CMK (cell line): ENCODE measurements at regions not wholly inside any gene's neighbourhood (a gene's known extent, or its start where the extent isn't known, plus 50 kb on each side); places are given as distances from the start of the nearest gene placed in this dataset.
A peak's percentile ranks its signal among the peaks of the same experiment; 100 is the strongest.

Experiments used
- DNase-seq: peaks from one replicate; pipeline ENCODE4 v3.0.0-alpha.2; 2010; ENCODE audit warnings: low read depth

DNA sequence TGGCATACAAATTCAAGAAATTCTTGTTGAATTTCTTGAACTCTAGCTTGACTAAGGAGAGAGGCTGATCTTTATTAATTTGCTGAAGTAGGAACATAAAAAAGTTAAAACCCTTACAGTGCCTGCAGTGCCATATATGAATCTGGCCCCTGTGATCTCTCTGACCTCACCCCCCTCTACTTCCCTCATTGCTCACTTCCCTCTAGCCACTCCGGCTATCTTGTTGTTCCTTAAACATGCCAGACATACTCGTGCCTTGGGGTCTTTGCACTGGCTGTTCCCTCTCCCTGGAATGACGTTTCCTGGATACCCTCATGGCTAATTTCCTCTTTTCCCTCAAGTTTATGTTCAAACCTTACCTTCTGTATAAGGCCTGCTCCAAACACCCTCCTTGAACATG lies 246.3 kb upstream of the SIX2 start:
- DNase-seq, result no peak

DNA sequence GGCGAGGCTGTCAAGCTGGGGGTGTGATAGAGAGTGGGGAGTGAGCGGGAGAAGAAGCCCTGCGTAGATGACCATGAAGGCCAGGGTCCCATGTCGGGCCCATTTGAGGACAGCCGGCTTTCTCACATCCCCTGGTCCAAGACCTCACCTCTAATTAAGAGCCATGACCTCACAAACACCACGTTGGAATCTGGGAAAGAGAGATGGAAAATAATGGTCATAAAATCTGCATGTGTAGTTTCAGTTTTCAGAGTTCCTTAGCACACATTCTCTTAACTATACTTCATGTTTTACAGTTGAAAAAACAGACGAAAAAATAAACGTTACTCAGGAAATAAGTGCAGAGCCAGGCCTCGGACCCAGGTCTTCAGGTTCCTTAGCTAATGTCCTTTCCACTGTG lies 244.8 kb upstream of the SIX2 start:
- DNase-seq, result no peak

DNA sequence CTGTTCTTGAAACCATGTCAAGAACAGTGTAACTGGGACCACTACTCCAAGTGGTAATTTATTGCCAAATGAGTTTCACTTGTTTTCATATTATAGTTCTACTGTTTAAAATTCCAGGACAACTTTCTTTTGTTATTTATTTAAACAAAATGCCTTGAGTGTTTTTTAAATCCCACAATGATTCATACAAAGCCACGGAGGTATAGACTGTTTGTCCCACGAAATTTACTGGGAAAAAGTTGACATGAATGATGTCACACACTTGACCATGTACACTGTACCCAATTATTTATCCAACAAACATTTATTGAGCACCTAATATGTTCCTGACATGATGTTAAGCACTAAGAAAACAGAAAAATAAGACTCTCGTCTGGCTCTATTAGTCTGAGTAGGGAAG lies 243.9 kb upstream of the SIX2 start:
- DNase-seq, result no peak

DNA sequence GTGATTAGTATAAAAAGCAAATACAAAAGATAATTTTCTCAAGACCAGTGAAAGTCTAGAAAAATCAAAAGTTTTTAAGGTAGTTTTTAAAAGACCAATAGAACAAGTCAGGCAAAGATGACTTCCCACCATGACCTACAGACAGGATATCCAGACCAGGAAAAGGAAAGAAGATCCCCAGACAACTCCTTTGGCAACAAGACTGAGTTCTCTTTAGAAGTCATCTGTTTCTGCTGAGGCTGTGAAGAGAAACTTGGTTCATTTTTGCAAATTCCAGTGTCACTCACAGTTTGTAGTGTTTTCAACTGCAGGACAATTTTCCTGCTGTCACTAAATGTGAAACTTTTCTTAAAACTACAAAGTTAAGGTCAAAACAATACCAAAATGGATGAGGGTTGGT lies 240.9 kb upstream of the SIX2 start:
- no peak for DNase-seq

DNA sequence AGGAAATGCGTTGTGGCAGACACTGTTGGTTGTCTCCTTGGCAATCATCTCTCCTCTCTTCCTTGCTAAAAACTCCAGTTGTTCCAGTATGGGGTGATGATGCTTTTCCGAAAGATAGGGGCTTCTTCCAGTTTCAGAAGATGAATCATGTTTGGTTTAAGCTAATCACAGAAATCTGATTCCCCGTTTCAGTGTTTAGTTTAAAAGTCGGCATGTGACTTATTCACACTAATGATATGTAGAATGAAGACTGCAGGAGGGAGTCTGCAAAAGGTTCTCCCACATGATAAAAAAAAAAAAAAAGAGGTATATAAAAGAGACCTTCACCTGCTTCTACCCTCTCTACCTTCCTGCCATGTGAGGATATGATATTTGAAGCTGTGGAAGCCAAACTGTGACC lies 239.0 kb upstream of the SIX2 start:
- no peak for DNase-seq

DNA sequence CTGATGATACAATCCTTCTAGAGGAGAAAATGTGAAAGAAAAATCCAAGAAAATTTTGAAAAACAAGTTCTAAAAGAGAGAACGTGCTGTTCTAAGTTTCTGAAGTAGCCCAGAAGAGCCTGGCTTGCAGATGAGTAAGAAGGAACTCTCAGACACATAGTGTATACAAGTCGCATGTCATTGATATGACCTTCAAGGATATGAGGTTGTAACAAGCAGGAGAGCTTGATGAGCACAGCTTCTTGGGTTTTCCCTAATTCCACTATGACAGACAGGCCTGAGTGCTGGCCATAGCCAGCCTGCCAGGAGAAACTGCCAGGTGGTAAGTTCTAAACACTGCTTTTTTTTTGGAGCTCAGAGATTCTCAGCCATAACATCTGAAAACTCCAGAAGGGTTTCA lies 235.7 kb upstream of the SIX2 start:
- no peak for DNase-seq

DNA sequence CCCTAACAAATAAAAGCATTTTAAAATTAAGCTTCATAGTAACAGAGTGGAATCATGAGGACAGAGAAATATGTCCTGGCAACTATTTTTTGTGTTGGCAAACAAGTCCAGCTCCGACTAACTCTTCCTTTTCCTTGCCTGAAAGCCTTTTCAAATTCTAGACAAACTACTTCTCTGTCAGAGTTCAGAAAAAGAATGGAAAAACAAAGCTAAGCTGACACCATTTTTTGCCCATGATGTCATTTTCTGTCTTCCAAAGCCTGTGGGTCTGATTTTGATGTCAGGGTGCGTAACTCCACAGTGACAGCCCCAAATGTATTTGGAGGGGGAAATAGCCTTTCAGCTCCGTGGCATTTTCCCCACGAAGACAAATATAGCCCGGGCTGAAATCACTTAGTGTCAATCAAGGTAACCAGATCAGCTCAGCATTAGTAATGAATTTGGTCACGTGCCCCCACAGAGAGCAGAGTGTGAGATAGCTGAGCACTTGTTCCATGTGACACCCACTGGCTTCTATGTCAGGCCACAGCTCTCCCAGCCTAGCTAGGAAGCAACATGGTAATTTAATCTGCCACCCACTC lies 233.0 kb upstream of the SIX2 start:
- DNase-seq, result no peak

DNA sequence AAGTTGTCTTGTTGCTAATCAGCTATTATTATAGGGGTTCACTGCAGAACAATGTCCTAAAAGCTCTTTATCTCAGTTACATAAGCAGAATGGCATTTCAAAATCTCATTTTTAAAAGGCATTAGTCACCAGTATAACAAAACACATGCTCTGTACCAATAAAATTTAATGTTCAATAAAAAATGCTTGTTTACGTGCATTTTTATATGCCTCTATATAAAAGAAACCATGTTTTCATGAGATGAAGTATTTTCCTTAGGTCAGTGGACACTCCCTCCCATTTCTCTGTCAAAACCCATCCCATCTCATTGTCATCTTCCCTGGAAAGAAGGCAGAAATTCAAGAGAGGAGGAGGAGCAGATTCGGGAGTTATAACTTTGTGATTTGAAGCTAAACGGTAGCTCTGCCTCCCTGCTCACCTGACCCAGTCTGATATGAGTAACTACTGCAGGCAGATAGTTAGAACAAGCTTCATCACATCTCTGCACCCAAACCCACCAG lies 231.9 kb upstream of the SIX2 start:
- DNase-seq, result no peak

DNA sequence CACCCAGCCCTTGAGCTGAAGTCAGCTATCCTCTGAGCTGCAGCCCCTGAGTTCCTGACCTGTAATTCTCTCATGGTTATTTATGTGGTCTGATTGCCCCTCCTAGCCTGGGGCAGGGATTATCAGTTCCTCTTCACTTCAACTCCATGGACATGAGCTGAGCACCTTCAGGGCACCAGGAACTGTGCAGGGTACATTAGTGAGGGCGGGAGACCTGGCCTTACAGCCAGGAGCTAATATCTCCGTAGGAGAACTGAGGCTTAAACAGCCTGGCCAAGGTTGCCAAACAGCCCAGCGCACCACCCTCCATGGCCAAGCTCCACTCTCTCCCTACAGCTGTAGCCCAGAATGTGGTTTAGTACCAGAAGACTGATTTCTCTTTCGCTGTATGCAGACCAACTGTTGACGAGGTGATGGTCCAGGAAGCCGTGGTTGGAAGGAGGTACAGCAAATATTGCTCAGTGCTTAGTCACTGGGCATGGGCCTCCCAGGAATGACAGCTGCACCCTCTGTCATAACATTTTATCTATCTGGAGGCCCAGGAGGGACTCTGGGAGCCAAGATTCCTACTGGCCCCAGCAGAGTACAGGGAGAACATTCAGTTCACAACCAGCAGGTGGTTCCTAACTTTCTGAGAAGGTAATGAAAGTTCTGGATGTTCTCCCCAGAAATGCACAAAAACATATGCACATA lies 228.7 kb upstream of the SIX2 start:
- DNase-seq, result peak; percentile 35

DNA sequence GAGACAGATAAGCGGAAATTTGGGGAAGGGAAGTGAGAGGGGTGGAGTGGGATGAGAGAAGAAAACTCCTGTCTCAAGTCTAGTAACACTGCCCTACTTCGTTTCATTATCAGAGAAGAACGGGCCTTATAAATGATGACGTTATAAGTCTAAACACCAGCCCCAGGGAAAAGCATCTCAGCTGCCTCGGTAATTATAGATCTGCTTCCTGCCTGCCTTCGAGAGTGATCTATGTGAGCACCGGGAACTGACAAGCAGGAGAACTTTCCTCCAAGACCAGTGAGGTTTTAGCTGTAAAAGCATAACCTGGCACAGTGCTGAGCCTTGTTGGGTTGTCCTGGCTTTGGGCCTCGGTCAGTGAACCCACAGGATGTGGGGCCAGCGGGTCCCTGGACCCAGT lies 227.9 kb upstream of the SIX2 start:
- DNase-seq, result no peak

DNA sequence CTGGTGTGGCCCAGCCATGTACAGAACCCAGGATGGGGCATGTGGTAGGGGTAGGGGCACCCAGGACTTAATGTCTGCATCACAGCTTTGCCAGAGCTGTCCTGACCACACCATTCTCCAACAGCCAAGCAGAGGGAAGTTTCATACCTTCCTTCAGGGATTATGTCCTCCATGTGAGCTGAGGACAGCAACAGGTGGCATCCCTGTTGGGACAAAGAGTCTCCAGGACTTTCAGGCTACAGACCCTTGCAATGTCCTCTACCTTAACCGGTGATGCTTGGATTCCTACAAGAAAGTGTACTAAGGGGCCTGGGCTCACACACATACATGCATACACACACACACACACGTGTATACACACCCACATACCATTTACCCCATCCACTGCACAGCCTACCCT lies 227.0 kb upstream of the SIX2 start:
- DNase-seq, result no peak

DNA sequence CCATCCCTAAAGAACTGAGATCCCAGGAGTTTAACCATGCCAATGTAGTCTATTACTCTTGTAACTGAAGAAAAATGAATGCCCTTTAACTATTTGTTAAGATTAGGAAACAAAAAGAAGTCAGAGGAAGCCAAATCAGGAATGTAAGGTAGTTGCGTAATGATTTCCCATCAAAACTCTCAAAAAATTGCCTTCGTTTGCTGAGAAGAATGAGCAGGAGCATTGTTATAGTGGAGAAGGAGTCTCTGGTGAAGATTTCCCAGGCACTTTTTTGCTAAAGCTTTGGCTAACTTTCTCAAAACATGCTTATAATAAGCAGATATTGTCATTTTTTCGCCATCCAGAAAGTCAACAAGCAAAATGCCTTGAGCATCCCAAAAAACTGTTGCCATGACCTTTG lies 224.0 kb upstream of the SIX2 start:
- no peak for DNase-seq

DNA sequence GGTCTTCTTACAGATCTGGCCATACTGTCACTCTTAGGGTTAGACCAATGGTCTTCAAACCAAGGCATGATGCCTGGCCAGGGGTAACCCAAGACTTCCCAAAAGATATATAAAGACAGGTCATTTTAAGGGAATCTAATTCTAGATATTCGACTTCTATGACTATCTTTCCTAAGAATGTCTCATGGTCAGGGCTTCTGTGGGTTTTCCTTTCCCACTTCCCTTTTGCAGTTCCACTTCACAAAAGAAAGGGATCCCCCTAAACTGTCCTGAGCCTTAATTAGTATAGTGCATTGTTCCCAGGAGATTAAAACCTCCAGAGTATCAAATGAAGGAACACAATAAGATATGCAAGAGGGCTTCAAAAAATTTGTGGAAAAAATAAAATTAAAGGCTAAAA lies 223.6 kb upstream of the SIX2 start:
- DNase-seq, result no peak

DNA sequence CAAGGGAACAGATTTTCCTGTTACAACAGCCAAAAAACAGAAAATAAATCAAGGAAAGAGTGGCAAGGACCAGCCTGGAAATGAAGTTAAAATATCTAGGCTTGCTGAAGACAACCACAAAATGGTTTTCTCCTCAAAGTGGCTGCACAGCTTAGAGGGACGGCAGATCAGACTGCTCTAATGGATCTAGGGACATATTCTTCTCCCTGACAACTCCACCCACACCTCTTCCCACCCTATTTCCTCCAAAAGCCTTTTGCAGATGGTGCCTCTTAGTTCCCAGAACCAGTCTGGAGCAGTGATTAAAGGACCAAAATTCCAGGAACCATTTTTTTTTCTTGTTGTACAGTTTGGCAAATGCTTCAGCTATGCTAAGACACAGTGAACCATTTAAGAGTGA lies 220.2 kb upstream of the SIX2 start:
- no peak for DNase-seq

DNA sequence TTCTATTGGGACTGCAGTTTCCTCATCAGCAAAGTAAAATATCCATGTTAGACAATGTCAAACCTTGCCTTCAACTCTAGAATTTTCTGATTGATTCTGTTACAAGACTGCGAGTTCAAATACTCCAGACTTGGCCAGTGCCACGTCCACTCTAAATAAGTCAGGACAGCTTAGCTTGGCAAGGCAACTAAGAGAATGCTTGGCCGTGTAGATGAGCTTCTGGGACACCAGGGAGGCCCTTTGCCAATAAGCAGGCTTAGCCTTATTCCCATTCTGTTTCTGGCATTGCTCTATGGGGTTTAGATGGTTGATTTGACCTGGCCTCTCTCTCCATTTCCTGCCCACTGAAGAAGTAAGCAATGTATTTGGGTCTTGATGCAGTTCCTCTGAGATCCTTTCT lies 218.1 kb upstream of the SIX2 start:
- no peak for DNase-seq

DNA sequence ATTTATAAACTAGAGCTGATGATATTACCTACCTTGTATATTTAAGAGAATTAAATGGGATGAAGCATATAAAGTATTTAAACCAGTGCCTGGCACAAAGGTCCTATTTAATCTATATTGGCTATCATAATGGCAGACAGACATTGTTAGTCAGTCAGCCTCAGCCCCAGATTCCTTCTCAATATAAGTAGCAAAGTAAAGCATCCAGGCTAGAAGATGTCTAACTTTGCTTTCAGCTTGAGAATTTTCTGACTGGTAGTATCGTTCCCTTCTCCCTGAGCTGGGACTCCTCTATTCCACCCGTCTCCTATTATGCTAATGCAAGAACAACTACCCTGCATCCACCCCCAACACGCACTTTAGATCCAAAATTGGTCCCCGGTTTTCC lies 215.7 kb upstream of the SIX2 start:
- DNase-seq, result no peak

DNA sequence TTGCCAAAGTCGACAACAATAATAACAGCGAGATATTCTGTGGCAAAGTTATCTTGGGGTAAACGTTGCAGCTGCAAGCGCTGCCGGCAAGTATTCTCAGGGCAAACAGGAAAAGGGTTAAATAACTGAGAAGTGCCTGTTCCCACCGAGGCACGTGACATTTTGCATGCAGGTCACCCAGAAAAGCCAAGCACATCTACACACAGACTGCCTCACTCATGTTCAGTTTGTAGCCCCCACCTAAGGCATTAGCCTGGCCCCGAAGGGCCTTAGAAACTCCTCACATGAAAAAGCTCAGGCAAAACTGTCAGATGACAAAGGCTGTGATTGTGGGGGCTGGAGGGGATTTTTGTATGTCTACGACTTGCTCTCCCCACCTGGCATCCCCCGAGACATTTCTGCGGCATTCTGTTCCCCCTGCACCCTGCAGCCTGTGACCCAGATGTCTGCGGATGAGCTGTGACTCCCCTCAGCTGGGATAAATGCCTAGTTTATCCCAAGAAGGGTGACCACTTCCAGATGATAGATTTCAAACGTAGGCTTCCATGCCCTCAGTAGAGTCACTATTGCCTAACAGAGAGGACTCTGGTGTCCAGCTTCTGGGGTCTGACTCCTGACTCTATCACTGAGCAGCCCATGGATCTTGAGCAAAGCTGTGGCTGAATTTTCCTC lies 215.2 kb upstream of the SIX2 start:
- DNase-seq, result no peak

DNA sequence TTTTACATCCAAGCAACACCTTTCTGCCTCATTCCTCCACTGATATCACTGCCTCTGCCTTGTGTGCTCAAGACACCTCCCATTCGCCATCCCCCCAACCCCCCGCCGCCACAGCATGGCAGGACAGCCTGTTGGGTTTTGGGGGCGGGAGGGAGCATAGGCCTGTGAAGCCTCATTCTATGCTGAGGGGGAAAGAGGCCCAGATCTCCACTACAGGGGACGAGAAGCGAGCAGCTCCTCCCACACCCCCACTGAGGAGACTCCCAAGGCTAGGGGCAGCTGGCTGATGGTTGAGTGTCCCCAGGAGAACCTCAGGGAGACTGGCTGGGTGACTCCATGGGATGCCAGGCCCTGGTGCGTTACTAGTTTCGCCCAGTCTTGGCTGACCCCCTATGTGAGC lies 214.3 kb upstream of the SIX2 start:
- no peak for DNase-seq

DNA sequence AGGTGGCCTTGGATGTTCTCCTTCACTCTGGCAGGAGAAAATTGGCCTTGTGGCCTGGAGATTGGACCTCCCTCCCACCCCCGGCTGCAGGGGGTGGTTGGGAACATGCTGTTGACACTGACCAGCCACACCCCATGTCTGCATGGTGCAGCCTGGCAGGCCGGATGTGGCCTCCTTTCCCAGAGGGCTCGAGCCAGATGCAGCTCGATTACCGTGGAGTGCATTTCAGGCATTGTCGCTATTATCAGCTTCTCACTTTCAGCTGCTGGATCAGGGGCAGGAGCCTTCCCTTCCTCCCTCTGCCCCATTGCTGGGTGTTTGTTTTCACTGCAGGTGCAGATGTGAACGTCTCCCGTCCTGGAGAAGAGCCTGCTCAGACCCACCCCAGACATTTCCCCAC lies 211.0 kb upstream of the SIX2 start:
- DNase-seq, result peak; percentile 83

DNA sequence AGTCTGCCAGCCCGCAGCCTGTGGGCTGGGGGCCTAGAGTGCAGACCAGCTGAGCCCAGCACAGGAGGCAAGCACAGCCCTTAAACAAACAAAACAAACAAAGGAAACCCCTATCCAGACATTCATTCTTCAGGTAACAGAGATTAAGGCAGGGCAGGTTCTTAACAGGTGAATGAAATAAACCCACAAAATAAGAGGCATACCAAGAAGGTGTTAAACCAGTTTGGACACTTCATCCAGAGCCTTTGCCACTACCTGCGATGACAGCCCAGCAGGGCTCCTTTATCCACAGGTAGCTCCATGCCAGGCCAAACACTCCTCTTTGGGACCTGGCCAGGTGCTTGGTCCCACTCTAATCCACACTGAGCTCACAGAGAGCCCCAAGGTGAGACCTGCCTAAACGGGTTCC lies 209.7 kb upstream of the SIX2 start:
- no peak for DNase-seq

DNA sequence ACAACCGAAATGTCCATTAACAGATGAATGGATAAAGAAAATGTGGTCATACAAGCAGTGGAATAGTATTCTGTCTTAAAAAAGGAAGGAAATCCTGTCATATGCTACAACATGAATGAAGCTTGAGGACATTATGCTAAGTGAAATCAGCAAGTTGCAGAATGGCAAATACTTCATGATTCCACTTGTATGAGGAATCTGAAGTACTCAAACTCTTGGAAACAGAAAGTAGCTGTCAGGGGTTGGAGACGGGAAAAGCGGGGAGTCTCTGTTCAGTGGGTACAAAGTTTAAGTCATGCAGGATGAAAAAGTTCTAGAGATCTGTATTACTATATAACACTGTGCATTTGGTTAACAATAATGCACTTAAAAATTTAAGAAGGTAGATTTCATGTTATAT lies 209.0 kb upstream of the SIX2 start:
- no peak for DNase-seq

DNA sequence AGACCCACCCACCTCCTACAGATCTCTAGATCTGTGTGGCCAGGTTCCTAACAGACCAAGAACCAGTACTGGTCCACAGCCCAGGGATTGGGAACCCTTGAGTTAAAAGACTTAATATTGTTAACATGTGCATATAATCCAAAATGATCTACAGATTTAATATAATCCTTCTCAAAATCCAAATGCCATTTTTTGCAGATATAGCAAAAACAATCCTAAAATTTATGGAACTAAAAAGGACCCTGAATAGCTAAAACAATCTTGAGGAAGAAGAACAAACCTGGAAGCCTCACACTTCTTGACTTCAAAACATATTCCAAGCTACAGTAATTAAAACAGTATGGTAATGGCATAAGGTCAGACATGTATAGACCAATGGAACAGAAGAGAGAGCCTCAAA lies 206.9 kb upstream of the SIX2 start:
- DNase-seq, result no peak

DNA sequence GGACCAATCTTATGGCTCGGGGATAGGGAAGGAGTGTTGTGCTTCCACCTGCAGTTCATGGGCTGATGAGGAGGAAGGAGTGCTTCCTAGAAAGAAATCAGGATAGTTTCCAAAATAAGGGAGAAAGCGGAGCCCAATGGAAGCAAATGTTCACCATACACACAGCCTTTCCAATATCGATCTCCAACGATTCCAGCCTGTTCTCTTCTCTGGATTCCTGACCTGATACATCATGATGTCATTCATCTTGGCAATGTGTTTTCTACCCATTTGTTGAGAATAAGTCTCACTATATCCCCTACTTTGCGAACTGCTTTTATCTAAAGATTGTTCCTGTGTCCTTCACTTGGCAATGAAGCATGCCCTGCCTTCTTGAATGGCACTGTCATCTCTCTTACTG lies 205.3 kb upstream of the SIX2 start:
- DNase-seq, result no peak
